ENCODE measurements at regions not wholly inside any gene's neighbourhood (a gene's known extent, or its start where the extent isn't known, plus 50 kb on each side); places are given as distances from the start of the nearest gene placed in this dataset.

GRCh38 chr2:121076885-121077549 is 208.0 kb downstream of the TFCP2L1 start:
- Histone ChIP-seq H3K4me1 (ENCODE audit: control insufficient read depth, insufficient read depth, low read length) (peaks cover 22% of the 10 kb centered on the region), H3K4me3 (ENCODE audit: low read length in 2 of 2) (no peak overlapping the region), H3K27ac (ENCODE audit: low read length) (no peak overlapping the region), H3K36me3 (ENCODE audit: control insufficient read depth in 2 of 2, insufficient read depth in 2 of 2, low read length in 2 of 2) (no peaks in the 10 kb centered on the region), H3K9ac (ENCODE audit: low read length in 2 of 2) (no peak overlapping the region), H3K9me3 (ENCODE audit: control insufficient read depth in 2 of 2, low read length in 2 of 2) (no peaks in the 10 kb centered on the region), H3K27me3 (ENCODE audit: control insufficient read depth in 1 of 2, insufficient read depth in 2 of 2, low read length in 2 of 2) (peaks cover 0 to 2% of the 10 kb centered on the region in 2 donors)

GRCh38 chr2:121078899-121079298 is 206.1 kb downstream of the TFCP2L1 start:
- peaks cover 22% of the 10 kb centered on the region for H3K4me1 ChIP-seq (ENCODE audit: control insufficient read depth, insufficient read depth, low read length)
- no peak overlapping the region for H3K4me3 ChIP-seq (ENCODE audit: low read length in 2 of 2)
- no peaks in the 10 kb centered on the region for H3K36me3 ChIP-seq (ENCODE audit: control insufficient read depth in 2 of 2, insufficient read depth in 2 of 2, low read length in 2 of 2)
- no peaks in the 10 kb centered on the region for H3K9me3 ChIP-seq (ENCODE audit: control insufficient read depth in 2 of 2, low read length in 2 of 2)
- H3K27me3 ChIP-seq (ENCODE audit: control insufficient read depth in 1 of 2, insufficient read depth in 2 of 2, low read length in 2 of 2): peaks cover 0 to 2% of the 10 kb centered on the region in 2 donors
- no peak overlapping the region for H3K27ac ChIP-seq (ENCODE audit: low read length)
- H3K9ac ChIP-seq (ENCODE audit: low read length in 2 of 2): no peak overlapping the region

DNA sequence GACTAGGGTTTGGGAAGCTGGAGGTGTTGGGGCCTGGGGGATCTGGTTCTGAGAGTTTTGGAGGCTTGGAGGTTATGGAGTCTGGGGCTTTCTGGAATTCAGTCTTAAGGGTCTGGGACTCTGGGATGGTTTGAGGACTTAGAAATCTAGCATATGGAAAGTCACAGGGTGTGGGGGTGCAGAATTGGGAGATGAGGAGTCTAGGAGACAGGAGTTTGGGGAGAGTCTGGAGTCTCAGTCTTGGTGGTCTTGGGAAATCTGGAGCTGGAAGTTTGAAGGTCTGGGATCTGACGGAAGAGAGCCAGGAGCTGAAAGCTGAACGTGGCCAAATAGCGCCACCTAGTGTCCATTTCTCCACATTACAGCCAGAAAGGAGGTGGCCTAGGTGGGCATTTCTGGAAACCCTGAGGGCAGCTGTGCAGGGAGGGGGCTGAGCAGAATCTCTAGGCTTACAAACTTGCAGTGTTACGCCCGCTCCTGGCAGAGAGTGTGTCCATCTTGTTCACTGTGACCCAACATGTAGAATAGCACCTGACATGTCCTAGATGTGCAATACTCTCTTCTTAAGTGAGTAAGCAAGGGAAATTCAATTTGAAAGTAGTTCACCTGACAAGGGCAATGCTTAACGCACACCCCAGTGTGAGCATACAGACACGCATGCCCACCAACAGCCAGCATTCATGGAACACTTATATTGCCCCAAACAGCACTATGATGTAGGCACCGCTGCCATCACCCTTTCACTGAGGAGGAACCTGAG is 204.8 kb downstream of the TFCP2L1 start:
- no peak overlapping the region for H3K4me3 ChIP-seq (ENCODE audit: low read length in 2 of 2)
- H3K4me1 ChIP-seq (ENCODE audit: control insufficient read depth, insufficient read depth, low read length): peaks cover 11% of the 10 kb centered on the region
- no peaks in the 10 kb centered on the region for H3K9me3 ChIP-seq (ENCODE audit: control insufficient read depth in 2 of 2, low read length in 2 of 2)
- H3K36me3 ChIP-seq (ENCODE audit: control insufficient read depth in 2 of 2, insufficient read depth in 2 of 2, low read length in 2 of 2): no peaks in the 10 kb centered on the region
- no peak overlapping the region for H3K27ac ChIP-seq (ENCODE audit: low read length)
- peaks cover 0 to 2% of the 10 kb centered on the region in 2 donors for H3K27me3 ChIP-seq (ENCODE audit: control insufficient read depth in 1 of 2, insufficient read depth in 2 of 2, low read length in 2 of 2)
- no peak overlapping the region for H3K9ac ChIP-seq (ENCODE audit: low read length in 2 of 2)

DNA sequence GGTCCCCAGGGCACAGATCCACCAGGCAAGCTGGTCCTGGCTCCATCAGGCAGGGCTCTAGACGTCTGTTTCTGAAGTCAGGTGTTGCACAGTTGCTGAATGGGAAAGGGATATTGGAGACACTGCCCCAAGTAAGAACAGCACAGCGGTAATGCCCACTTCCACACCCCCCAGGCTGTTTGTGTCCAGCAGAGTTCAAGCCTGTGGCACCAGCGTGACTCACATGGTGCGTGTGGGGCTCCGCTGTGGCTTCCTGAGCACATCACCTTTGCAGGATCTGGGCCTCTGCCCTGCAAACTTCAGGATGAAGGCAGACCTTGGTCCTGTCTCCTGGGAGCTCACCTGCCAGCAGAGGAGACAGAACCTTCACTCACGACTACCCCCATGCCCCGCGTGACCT is 203.3 kb downstream of the TFCP2L1 start:
- no peaks in the 10 kb centered on the region for H3K36me3 ChIP-seq (ENCODE audit: control insufficient read depth in 2 of 2, insufficient read depth in 2 of 2, low read length in 2 of 2)
- H3K27me3 ChIP-seq (ENCODE audit: control insufficient read depth in 1 of 2, insufficient read depth in 2 of 2, low read length in 2 of 2): no peaks in the 10 kb centered on the region

GRCh38 chr2:121082191-121082590 is 202.8 kb downstream of the TFCP2L1 start:
- Histone ChIP-seq H3K36me3 (ENCODE audit: control insufficient read depth in 2 of 2, insufficient read depth in 2 of 2, low read length in 2 of 2) (no peaks in the 10 kb centered on the region), H3K9me3 (ENCODE audit: control insufficient read depth in 2 of 2, low read length in 2 of 2) (no peaks in the 10 kb centered on the region), H3K4me3 (ENCODE audit: low read length in 2 of 2) (no peak overlapping the region), H3K27ac (ENCODE audit: low read length) (no peak overlapping the region), H3K4me1 (ENCODE audit: control insufficient read depth, insufficient read depth, low read length) (no peaks in the 10 kb centered on the region), H3K27me3 (ENCODE audit: control insufficient read depth in 1 of 2, insufficient read depth in 2 of 2, low read length in 2 of 2) (no peaks in the 10 kb centered on the region), H3K9ac (ENCODE audit: low read length in 2 of 2) (no peak overlapping the region)

More for the DNA sequence above, 203.3 kb downstream of the TFCP2L1 start:
- Histone ChIP-seq H3K9me3 (ENCODE audit: control insufficient read depth in 2 of 2, low read length in 2 of 2) (no peaks in the 10 kb centered on the region), H3K27ac (ENCODE audit: low read length) (no peak overlapping the region), H3K9ac (ENCODE audit: low read length in 2 of 2) (no peak overlapping the region), H3K4me3 (ENCODE audit: low read length in 2 of 2) (no peak overlapping the region), H3K4me1 (ENCODE audit: control insufficient read depth, insufficient read depth, low read length) (no peaks in the 10 kb centered on the region)

DNA sequence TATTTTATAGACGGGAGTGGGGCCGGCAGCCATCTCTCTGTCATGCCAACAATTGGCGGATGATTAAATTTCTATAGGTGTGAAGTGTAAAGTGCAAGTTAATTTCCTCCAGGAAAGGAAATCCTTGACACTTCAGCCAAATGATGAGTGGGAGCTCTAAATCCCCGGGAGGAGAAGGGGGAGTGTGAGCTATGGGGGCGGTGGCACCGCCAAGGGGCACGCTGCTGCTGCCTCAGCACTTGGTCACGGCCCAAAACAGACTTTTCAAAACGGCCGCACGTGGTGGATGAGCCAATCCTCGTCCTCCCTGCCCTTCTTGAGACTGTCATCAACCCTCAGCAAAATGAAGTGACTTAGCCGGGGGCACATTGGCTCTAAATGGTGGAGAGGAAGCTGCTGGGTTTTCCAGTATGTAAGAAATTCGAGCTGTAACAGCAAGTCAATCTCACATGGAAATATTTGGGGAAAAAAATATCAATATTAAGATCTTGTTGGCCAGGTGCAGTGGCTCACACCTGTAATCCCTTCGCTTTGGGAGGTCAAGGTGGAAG is 200.8 kb downstream of the TFCP2L1 start:
- Histone ChIP-seq H3K27ac (ENCODE audit: low read length) (no peak overlapping the region), H3K9me3 (ENCODE audit: control insufficient read depth in 2 of 2, low read length in 2 of 2) (no peaks in the 10 kb centered on the region), H3K4me3 (ENCODE audit: low read length in 2 of 2) (no peak overlapping the region), H3K27me3 (ENCODE audit: control insufficient read depth in 1 of 2, insufficient read depth in 2 of 2, low read length in 2 of 2) (no peaks in the 10 kb centered on the region), H3K4me1 (ENCODE audit: control insufficient read depth, insufficient read depth, low read length) (peaks cover 5% of the 10 kb centered on the region), H3K36me3 (ENCODE audit: control insufficient read depth in 2 of 2, insufficient read depth in 2 of 2, low read length in 2 of 2) (no peaks in the 10 kb centered on the region), H3K9ac (ENCODE audit: low read length in 2 of 2) (no peak overlapping the region)

- Histone ChIP-seq H3K9ac (ENCODE audit: low read length in 2 of 2) (no peak overlapping the region), H3K4me3 (ENCODE audit: low read length in 2 of 2) (no peak overlapping the region), H3K27me3 (ENCODE audit: control insufficient read depth in 1 of 2, insufficient read depth in 2 of 2, low read length in 2 of 2) (no peaks in the 10 kb centered on the region), H3K36me3 (ENCODE audit: control insufficient read depth in 2 of 2, insufficient read depth in 2 of 2, low read length in 2 of 2) (no peaks in the 10 kb centered on the region), H3K27ac (ENCODE audit: low read length) (no peak overlapping the region), H3K4me1 (ENCODE audit: control insufficient read depth, insufficient read depth, low read length) (peaks cover 5% of the 10 kb centered on the region), H3K9me3 (ENCODE audit: control insufficient read depth in 2 of 2, low read length in 2 of 2) (no peaks in the 10 kb centered on the region)
These were observed 199.2 kb downstream of the TFCP2L1 start for GRCh38 chr2:121085801-121086200.

DNA sequence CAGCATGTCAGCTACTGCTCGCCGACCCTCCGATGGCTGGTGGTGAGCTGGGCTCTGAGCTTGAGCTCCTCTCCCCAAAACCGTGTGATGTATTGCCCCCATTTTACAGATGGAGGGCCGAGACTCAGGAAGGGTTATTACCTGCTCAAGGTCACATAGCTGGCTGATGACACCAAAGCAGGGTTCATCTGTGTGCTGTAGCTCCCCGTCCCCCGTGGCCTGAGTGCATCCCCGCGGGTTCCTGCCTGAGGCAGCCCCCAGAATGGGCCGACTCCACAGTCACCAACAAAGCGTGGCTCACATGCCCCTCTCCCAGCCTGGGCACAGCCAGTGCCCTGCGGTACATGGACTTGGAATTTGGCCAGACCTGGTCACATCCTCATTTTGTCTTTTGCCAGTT is 198.6 kb downstream of the TFCP2L1 start:
- Histone ChIP-seq H3K27ac (ENCODE audit: low read length) (no peak overlapping the region), H3K27me3 (ENCODE audit: control insufficient read depth in 1 of 2, insufficient read depth in 2 of 2, low read length in 2 of 2) (no peaks in the 10 kb centered on the region), H3K36me3 (ENCODE audit: control insufficient read depth in 2 of 2, insufficient read depth in 2 of 2, low read length in 2 of 2) (no peaks in the 10 kb centered on the region), H3K9me3 (ENCODE audit: control insufficient read depth in 2 of 2, low read length in 2 of 2) (no peaks in the 10 kb centered on the region), H3K4me1 (ENCODE audit: control insufficient read depth, insufficient read depth, low read length) (peaks cover 5% of the 10 kb centered on the region), H3K4me3 (ENCODE audit: low read length in 2 of 2) (no peak overlapping the region), H3K9ac (ENCODE audit: low read length in 2 of 2) (no peak overlapping the region)

- H3K36me3 ChIP-seq (ENCODE audit: control insufficient read depth in 2 of 2, insufficient read depth in 2 of 2, low read length in 2 of 2): no peaks in the 10 kb centered on the region
- H3K9me3 ChIP-seq (ENCODE audit: control insufficient read depth in 2 of 2, low read length in 2 of 2): no peaks in the 10 kb centered on the region
- H3K9ac ChIP-seq (ENCODE audit: low read length in 2 of 2): no peak overlapping the region
- H3K27ac ChIP-seq (ENCODE audit: low read length): no peak overlapping the region
- H3K4me1 ChIP-seq (ENCODE audit: control insufficient read depth, insufficient read depth, low read length): peaks cover 5% of the 10 kb centered on the region
- H3K4me3 ChIP-seq (ENCODE audit: low read length in 2 of 2): no peak overlapping the region
- no peaks in the 10 kb centered on the region for H3K27me3 ChIP-seq (ENCODE audit: control insufficient read depth in 1 of 2, insufficient read depth in 2 of 2, low read length in 2 of 2)
These were observed 197.9 kb downstream of the TFCP2L1 start for GRCh38 chr2:121087117-121087516.

DNA sequence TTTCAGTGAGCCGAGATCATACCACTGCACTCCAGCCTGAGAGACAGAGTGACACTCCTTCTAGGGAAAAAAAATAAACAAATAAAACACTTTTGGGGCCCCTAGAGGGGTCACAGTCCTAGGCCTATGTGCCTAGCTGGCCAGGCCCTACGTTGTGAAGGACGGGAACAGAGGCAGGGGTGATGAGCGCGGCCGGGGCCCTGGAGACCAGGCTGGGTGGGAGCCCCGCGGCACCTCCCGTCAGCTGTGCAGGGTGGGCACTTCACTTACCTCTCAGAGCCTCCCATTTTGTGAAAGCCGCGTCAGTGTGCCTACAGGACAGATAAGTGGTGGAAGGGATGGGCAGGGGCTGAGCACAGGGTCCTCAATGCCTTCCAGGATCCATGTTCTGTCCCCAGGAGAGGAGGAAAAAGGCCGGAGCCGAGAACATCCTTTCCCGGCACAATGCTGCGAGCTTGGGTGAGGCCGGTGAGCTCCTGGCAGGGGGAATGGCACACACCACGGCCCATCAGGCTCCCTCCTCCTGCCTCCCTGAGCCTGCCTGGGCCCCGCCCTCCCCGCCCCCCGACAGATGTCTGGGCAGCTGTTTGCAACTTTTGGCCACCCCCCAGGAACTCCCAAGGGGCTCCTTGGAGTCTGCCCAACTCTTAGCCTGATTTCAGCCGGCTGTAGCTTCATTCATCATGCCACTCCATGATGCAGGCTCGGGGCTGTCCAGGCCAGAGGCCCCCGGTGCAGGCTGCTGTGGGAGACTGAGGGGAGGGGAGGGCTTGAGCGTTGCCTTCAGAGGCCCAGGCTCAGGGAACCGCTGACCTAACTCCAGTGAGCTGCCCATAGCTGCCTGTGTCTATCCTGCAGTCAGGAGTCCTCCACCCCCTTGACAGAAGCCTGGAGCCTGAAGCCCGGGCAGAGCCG is 196.5 kb downstream of the TFCP2L1 start:
- Histone ChIP-seq H3K9ac (ENCODE audit: low read length in 2 of 2) (no peak overlapping the region), H3K4me3 (ENCODE audit: low read length in 2 of 2) (no peak overlapping the region), H3K27ac (ENCODE audit: low read length) (no peak overlapping the region), H3K4me1 (ENCODE audit: control insufficient read depth, insufficient read depth, low read length) (peaks cover 5% of the 10 kb centered on the region), H3K27me3 (ENCODE audit: control insufficient read depth in 1 of 2, insufficient read depth in 2 of 2, low read length in 2 of 2) (no peaks in the 10 kb centered on the region), H3K9me3 (ENCODE audit: control insufficient read depth in 2 of 2, low read length in 2 of 2) (no peaks in the 10 kb centered on the region), H3K36me3 (ENCODE audit: control insufficient read depth in 2 of 2, insufficient read depth in 2 of 2, low read length in 2 of 2) (no peaks in the 10 kb centered on the region)
